Stomach (tissue), 8 donors: ENCODE measurements at regions not wholly inside any gene's neighbourhood (a gene's known extent, or its start where the extent isn't known, plus 50 kb on each side); places are given as distances from the start of the nearest gene placed in this dataset.

Experiments used
- DNase-seq, 2 donors: peaks; one replicate each; pipeline versions ENCODE4 v3.0.0 to v3.0.0-alpha.2; 2013 to 2019
- H3K27ac ChIP-seq, 5 donors: fragments of 200-600 bp in 4 of 5; sonication (generic) in 4 of 5; one replicate each; pipeline ENCODE4 v1.5.1; 2013 to 2019; ENCODE audit warnings: mild to moderate bottlenecking in 1 of 5, moderate library complexity in 1 of 5
- H3K27me3 ChIP-seq, 3 donors: fragments of 200-600 bp; sonication (generic); one replicate each; pipeline ENCODE4 v1.5.1; 2017 to 2019; ENCODE audit warnings: mixed run types in 1 of 3
- H3K36me3 ChIP-seq, 4 donors: fragments of 200-600 bp; sonication (generic); 1 replicate in 3 of 4; 2 replicates in 1 of 4; pipeline ENCODE4 v1.5.1; 2016 to 2019
- H3K4me1 ChIP-seq, 4 donors: fragments of 200-600 bp; sonication (generic); one replicate each; pipeline ENCODE4 v1.5.1; 2016 to 2019
- H3K4me3 ChIP-seq, 4 donors: fragments of 200-600 bp; sonication (generic) in 3 of 4; one replicate each; pipeline ENCODE4 v1.5.1; 2016 to 2019; ENCODE audit warnings: mild to moderate bottlenecking in 1 of 4
- H3K9me3 ChIP-seq, 4 donors: fragments of 200-600 bp; sonication (generic); one replicate each; pipeline ENCODE4 v1.5.1; 2016 to 2019
- CTCF ChIP-seq, 7 experiments: fragments of 450-650 bp in 4 of 7; fragments of 200-600 bp in 3 of 7; sonication (generic) in 3 of 7; IDR thresholded peaks; one replicate each; pipeline ENCODE4 v1.5.1; 2016 to 2019; ENCODE audit warnings: antibody characterized with exemption in 7 of 7, control low read depth in 2 of 7, mild to moderate bottlenecking in 1 of 7
- EP300 ChIP-seq: sonication (generic); formaldehyde crosslinking; IDR thresholded peaks from one replicate; pipeline ENCODE4 v1.6.1; 2017; ENCODE audit warnings: antibody characterized with exemption
- POLR2A ChIP-seq, 4 donors: fragments of 450-650 bp; IDR thresholded peaks; one replicate each; pipeline ENCODE4 v1.6.1; 2016; ENCODE audit warnings: antibody characterized with exemption in 4 of 4, control low read depth in 2 of 4, mild to moderate bottlenecking in 1 of 4, moderate library complexity in 1 of 4
- POLR2AphosphoS5 ChIP-seq, 3 donors: sonication (generic); formaldehyde crosslinking; IDR thresholded peaks; one replicate each; pipeline ENCODE4 v1.6.1; 2016; ENCODE audit warnings: antibody characterized with exemption in 3 of 3
- WGBS, 5 donors: extraction: QIAGEN DNeasy Blood & Tissue Kit in 3 of 5; methylation state at CpG; one replicate each; pipeline versions ENCODE4 v1.1.5 to v1.1.7; 2013 to 2018; 5-methylcytosine and 5-hydroxymethylcytosine counted together
- intact Hi-C: fragments of 100-400 bp; cut with DNase I; formaldehyde crosslinking; loops from one replicate; pipeline ENCODE4 v1.15.1; 2023; ENCODE audit warnings: low total_unique reads
- donor health status: healthy with polysubstance abuse.
- donor health status: Bipolar disorder and iron deficiency.
- donor health status: healthy.

DNA sequence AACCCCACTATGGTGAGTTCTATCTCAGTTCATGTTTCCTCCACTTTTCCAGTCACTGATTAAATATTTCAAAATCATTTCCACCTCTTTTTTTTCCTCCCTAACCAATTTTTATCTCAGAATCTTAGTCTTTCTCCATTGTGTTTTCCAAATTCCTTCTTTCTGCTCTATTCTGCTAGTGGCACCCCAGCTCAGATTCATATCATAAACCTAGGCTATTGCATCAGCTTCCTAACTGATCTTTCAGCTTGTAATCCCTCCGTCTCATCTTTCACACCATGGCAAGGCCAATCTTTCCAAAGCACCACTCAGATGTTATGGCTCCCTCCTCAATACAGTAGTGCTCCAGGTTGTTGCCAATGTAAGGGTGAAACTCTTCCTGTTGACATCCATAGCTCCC is 631.9 kb downstream of the PLPP3 start:
- H3K27me3 ChIP-seq = no peaks in the 10 kb centered on the region
- no peak for DNase-seq
- H3K9me3 ChIP-seq = no peaks in the 10 kb centered on the region
- no peaks in the 10 kb centered on the region for H3K4me1 ChIP-seq
- no peak overlapping the region for H3K27ac ChIP-seq
- intact Hi-C loops = no loop called here
- H3K4me3 ChIP-seq = no peak overlapping the region
- TF ChIP-seq CTCF (IDR thresholded peaks at IDR 0.05) = no peak
- no peak for TF ChIP-seq POLR2A (IDR thresholded peaks at IDR 0.05)
- no peak for TF ChIP-seq POLR2AphosphoS5 (IDR thresholded peaks at IDR 0.05)
- no peak for TF ChIP-seq EP300
- WGBS, 5 donors = 79 to 92% (median 89%) methylated on average over 1 of the region's 1 CpG
- H3K36me3 ChIP-seq = no peaks in the 10 kb centered on the region

GRCh38 chr1:55943721-55944435 is 635.5 kb downstream of the PLPP3 start:
- WGBS, 5 donors = 37 to 52% (median 50%) methylated on average over 8 of the region's 8 CpGs
- peaks cover 0 to 3% (median 0%) of the 10 kb centered on the region in 4 donors for H3K4me1 ChIP-seq
- DNase-seq = no peak
- TF ChIP-seq POLR2AphosphoS5 (IDR thresholded peaks at IDR 0.05) = peak in 1 of 3 donors; percentile 16
- no peak for TF ChIP-seq EP300
- intact Hi-C loops = no loop called here
- H3K36me3 ChIP-seq = no peaks in the 10 kb centered on the region
- no peaks in the 10 kb centered on the region for H3K27me3 ChIP-seq
- no peak overlapping the region for H3K27ac ChIP-seq
- H3K9me3 ChIP-seq = no peaks in the 10 kb centered on the region
- no peak overlapping the region for H3K4me3 ChIP-seq

GRCh38 chr1:55943012-55943411 is 636.4 kb downstream of the PLPP3 start:
- intact Hi-C loops = no loop called here
- no peak overlapping the region for H3K27ac ChIP-seq

GRCh38 chr1:55939866-55940265 is 639.5 kb downstream of the PLPP3 start:
- Histone ChIP-seq H3K27me3 (no peaks in the 10 kb centered on the region), H3K4me1 (peaks cover 0 to 11% (median 0%) of the 10 kb centered on the region in 4 donors), H3K9me3 (peaks cover 0 to 5% (median 0%) of the 10 kb centered on the region in 4 donors), H3K4me3 (no peak overlapping the region), H3K36me3 (no peaks in the 10 kb centered on the region), H3K27ac (no peak overlapping the region)
- intact Hi-C loops = no loop called here
- no peak for DNase-seq
- TF ChIP-seq EP300 = no peak
- no peak for TF ChIP-seq POLR2AphosphoS5 (IDR thresholded peaks at IDR 0.05)
- TF ChIP-seq POLR2A (IDR thresholded peaks at IDR 0.05) = no peak
- TF ChIP-seq CTCF (IDR thresholded peaks at IDR 0.05) = no peak
- WGBS, 5 donors = 73 to 85% (median 79%) methylated on average over 1 of the region's 1 CpG

More at GRCh38 chr1:55943012-55943411, 636.4 kb downstream of the PLPP3 start:
- no peaks in the 10 kb centered on the region for H3K9me3 ChIP-seq
- no peak for DNase-seq
- peaks cover 0 to 10% (median 0%) of the 10 kb centered on the region in 4 donors for H3K4me1 ChIP-seq
- H3K36me3 ChIP-seq = no peaks in the 10 kb centered on the region
- no peak for TF ChIP-seq POLR2AphosphoS5 (IDR thresholded peaks at IDR 0.05)
- TF ChIP-seq POLR2A (IDR thresholded peaks at IDR 0.05) = no peak
- no peak for TF ChIP-seq CTCF (IDR thresholded peaks at IDR 0.05)
- TF ChIP-seq EP300 = no peak
- 62 to 100% (median 93%) methylated on average over 2 of the region's 2 CpGs for WGBS, 5 donors
- no peaks in the 10 kb centered on the region for H3K27me3 ChIP-seq
- H3K4me3 ChIP-seq = no peak overlapping the region

- intact Hi-C loops = no loop called here
- Histone ChIP-seq H3K27ac (no peak overlapping the region), H3K9me3 (peaks cover 0 to 5% (median 0%) of the 10 kb centered on the region in 4 donors), H3K4me1 (peaks cover 0 to 11% (median 0%) of the 10 kb centered on the region in 4 donors), H3K4me3 (no peak overlapping the region), H3K27me3 (no peaks in the 10 kb centered on the region), H3K36me3 (no peaks in the 10 kb centered on the region)
- 76 to 93% (median 90%) methylated on average over 5 to 6 of the region's 6 CpGs for WGBS, 5 donors
- no peak for DNase-seq
- no peak for TF ChIP-seq POLR2AphosphoS5 (IDR thresholded peaks at IDR 0.05)
- TF ChIP-seq POLR2A (IDR thresholded peaks at IDR 0.05) = no peak
- TF ChIP-seq EP300 = no peak
- no peak for TF ChIP-seq CTCF (IDR thresholded peaks at IDR 0.05)
Measured at GRCh38 chr1:55938861-55939260, 640.5 kb downstream of the PLPP3 start.
